HT1080 (cell line): ENCODE measurements at regions not wholly inside any gene's neighbourhood (a gene's known extent, or its start where the extent isn't known, plus 50 kb on each side); places are given as distances from the start of the nearest gene placed in this dataset.

Experiments
- DNase-seq: peaks from one replicate; pipeline ENCODE4 v3.0.0-alpha.2; 2015; ENCODE audit warnings: low read depth

DNA sequence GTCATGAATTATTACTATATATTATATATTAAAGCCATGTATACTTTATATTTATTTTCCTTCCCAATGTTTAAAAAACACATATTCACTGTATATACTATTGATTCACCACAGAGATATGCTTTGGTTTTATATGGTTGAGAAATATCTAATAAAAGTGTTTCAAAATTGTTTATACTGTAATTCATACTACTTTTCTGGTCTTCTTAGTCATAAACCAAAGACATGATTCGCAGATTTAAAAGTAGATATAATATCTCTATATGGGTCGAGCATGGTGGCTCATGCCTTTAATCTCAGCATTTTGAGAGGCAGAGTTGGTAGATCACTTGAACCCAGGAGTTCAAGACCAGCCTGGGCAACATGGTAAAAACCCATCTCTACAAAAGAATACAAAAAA lies 738.4 kb downstream of the USP25 start:
- DNase-seq = no peak

DNA sequence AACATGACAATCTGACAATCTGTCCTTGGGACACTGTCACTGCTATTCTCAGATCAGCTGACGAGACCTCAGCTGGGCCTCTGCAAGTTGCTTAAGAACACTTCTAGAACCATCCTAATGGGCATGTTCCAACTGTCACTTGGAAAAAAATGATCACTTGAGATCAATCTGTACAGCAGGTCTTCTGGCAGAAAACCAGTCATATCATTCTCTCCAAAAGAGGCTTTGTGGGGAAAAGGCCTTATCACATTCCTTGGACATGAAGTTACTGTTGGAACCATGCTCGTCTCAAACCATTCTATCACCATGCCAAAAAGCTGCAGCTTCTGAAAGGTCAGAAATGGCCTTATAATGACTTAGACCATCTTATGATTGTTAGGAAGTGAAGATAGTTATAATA lies 744.2 kb downstream of the USP25 start:
- DNase-seq = no peak

DNA sequence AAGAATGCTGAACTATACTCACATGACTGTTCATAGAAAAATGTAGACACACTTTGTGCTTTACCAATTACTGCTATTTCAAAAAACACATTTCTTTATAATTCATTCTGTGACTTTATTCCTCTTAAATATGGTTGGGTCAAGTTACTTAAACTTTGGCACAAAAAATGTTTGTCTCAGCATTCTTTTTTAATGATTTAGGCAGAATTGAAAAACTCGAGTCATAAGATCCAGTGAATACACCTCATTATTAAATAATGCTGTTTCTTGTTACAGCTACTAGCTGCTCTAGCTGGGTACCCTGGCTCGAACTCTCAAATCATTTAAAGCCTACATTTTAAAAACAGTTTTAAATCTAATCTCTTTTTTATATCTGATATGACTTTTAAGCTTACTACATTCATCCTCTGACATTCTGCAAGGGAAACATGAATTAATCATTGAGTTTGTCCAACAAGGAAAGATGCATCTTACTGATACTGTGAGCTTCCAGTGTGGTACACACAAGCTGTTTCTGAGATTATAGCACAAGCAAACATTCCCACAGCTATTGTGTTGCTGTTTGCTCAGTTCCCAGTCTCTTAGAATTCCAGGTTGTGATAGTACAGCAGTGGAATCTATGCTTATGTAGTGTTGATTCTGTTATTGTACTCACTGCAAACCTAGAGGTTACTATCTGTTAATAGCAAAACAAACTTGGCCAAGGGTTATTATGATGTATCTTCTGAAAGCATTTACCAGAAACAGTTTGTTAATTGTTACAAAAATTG lies 746.5 kb downstream of the USP25 start:
- no peak for DNase-seq

DNA sequence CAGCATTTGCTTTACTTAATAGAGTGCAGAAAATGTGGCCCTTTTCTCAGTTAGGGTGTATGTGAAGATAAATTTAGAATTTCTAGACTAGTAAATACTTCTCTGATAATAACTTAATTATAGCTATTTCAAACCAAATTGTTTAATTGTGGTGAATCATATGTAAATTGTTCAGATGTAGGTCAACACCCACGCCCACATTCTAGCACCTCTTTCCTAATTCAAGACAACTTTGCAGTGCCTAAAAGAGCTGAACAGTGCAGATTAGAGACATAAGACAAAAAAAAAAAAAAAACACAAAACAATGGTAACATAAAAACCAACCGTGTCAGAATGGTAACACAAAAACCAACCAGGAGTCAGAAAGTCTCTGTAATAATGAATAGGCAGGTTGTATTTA lies 758.3 kb downstream of the USP25 start:
- DNase-seq = no peak

DNA sequence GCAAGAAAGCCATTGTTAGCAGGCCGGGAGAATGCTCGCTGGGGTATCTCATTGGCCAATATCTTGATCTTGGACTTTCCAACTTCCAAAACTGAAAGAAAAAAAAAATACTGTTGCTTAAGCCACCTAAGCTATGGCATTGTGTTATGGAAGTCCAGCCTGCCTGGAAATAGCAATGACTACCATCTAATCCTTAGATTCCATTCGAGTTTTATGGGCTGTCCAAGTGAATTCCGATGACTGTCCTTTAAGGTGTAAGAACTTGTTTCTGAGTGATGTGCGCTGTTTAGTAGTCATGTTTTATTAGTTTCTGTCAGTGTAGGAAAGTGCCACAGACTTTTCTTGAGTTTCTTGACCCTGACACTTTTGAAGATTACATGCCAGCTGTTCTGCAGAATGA lies 762.6 kb downstream of the USP25 start:
- no peak for DNase-seq

DNA sequence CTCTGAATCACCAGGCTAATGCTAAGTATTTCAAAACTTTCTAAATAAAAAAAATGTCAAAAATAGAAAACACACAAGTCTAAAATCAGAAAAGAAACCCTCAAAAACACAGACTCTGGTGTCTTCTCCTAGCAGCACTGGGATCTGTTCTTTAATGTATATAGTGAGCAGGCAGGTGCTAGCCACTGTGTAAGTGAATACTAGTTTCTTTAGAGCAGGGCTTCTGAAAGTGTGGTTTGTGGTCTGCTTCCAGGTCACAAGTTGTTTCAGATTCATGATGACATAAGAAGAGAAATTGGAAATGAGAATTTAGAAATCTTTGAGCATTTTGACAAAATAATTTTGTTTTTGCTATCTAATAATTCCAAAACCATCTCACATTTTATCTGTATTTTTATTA lies 763.1 kb downstream of the USP25 start:
- no peak for DNase-seq

DNA sequence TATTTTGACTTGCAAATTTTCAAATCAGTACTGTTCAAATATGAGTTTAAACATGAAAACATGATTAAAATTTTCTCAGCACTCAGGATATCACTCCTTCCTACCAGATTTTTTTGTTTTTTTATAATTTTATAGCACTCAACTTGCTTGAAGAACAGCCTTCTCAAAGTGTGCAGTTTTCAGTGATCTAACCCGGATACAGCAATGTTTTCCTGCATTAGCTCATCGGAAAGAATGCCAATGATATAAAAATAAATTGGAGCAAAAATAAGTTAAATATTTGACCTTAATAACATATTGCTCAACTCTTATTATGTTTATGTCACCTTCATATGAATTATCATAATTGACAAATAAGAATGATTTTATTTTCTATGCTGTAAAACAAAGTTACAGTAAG lies 766.8 kb downstream of the USP25 start:
- no peak for DNase-seq

DNA sequence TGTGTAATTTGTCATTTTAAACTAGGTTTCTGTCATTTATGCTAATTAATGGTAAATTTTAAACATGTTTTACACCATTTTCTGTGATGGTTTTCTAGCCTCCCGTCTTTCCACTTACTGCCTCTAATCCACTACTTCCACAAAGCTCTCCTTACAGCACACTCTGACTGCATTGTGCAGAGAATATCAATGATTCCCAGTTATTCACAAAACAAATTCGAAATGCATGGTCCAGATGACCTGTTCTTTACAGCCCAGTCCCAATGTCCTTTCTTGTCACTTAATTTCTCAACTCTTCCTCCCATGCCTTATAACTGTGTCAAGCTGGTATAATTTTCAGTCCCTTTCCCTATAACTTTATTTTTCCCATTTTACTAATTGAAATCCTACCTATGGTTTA lies 770.5 kb downstream of the USP25 start:
- DNase-seq = no peak

DNA sequence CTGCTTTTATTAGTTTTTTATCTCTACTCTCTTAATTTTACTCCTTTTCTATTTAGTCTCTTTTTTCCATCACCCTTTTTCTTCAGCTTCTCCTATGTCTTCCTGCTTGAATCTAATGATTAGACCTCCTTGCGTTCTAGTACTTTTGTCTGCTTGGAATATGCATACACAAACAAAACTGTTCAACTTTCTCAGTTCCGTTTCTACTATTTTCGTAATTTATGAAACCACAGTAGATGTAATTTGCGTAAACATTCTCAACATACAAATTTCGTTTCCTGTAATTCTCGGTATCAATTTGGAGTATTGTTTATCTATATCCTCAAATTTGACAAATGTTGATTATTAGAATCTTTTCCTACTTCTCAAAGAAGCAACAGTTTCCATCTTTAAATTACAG lies 772.5 kb downstream of the USP25 start:
- no peak for DNase-seq

DNA sequence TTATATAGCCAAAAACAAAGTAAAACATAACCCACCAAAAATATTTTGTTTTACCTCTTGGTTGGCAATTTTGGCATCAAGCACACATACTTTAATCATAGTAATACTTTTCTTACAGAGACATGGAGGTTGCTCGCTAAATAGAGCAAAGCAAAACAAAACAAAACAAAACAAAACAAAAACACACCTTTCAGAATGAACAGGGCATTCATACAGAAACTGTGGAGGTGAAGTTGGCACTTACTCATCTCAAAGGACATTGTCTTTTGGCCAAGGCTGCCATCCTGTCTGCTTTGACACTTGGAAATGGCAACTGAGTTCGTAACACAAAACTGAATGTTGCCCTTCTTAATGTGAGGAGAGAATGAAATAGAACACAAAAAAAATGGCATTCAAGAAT lies 773.1 kb downstream of the USP25 start:
- no peak for DNase-seq

DNA sequence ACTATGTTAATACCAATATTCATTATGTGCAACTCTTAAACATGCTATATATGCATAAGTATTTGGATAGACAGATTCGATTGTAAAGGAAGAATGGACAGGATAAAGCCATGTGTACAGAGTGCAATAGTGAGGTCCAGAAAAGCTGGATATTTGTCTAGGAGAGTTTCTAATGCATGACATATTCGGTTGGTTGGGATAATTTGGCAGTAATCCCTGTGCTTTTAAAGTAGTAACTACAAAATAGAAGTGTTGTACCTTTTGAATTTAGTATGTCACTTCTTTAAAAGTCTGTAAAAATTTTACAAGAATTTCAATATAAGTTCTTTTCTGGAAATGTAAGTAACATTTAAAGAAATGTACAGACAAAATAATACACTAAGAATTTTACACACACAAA lies 774.5 kb downstream of the USP25 start:
- no peak for DNase-seq

DNA sequence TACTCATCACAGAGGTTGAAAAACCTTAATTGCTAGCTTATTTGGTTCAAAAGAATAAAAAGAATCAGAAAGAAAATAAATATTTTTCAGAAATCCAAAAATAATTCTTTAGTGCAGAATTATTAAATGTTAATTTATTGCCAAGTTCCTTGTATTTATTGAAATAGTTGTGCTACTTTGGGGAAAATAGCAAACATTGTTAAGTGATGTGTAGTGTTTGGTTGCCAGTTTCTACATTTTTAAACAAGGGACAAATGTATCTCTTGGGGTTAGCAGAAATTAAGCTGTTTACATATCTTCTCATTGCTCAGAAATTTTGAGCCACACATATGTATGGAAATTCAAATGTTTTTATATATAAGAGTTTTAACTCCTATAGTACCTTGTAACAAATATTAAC lies 775.0 kb downstream of the USP25 start:
- no peak for DNase-seq

DNA sequence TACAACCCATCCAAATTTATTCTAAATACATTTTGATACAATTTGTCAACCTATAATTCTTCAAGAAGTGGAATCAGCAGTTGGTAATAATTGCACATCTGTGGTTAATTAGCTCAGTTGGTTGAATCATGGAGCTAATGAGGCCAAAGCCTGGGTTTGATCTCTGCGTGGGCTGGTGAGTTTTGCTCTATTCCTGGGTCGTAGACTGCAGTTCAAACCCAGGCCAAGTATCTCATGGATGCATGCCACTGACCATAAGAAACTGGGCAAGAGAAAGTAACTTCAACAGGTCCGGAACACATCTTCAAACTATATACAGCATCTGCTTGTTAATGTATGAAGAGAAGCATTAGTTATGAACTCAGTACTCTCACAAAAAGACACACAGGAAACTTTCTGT lies 779.7 kb downstream of the USP25 start:
- no peak for DNase-seq

DNA sequence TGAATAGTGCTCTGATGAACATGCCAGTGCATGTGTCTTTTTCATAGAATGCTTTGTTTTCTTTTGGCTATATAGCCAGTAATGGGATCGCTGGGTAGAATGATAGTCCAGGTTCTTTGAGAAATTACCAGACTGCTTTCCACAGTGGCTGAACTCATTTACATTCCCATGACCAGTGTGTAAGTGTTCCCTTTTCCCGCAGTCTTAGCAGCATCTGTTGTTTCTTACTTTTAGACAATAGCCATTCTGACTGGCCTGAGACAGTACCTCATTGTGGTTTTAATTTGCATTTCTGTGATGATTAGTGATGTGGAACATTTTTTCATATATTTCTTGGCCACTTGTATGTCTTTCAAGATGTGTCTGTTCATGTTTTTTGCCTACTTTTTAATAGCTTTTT lies 784.5 kb downstream of the USP25 start:
- no peak for DNase-seq

DNA sequence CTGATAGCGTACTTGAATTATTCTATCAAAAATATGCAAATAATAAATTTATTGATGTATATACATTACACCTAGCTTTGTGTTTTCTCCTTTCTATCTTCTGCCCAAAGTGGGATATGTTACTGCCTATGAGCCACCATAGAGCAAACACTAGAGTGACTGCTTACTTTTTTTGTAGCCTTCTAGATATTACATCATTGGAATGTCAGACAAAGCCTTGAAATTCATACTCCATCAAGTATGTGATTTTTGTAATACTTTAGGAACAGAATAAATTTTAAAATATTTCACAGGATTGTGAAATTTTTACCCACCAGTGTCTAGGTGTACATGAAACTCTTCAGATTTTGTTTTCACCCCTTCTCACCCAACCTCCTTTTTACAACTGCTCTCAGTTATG lies 787.6 kb downstream of the USP25 start:
- no peak for DNase-seq

DNA sequence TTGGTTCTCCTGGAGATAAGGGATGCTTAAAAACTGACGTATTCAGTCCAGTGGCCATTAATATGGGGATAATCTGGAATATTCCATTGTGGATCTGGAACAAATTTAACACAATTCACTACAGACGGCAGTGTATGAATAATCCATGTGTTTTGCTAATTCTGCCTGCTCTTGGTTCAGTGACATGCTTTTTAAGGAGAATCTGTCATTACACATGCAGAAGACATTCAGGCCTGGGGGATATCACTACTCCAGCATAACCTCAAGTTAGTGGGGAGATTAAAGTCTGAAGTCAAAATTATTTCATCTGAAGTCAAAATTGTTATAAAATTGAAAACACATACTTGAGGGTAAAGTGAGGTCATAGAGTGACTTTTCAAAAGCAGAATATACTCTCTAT lies 789.3 kb downstream of the USP25 start:
- no peak for DNase-seq

DNA sequence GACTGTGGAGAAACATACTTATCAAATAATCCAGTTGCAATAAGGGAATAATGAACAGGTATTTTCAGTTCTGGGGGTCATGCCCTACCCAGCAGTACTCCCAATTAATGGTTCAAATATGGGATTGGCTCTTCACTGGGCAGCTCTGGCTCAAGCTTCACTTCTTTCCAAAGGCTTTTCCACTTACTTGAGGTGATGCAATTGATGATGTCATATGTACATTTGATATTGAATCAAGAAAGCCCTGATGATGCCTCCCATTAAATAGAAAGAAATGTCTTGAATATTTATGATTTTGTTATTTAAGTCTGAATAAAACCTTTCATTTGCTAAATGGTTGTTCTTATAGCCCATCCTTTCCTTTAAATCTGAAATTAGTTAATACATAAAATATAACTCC lies 789.9 kb downstream of the USP25 start:
- no peak for DNase-seq

DNA sequence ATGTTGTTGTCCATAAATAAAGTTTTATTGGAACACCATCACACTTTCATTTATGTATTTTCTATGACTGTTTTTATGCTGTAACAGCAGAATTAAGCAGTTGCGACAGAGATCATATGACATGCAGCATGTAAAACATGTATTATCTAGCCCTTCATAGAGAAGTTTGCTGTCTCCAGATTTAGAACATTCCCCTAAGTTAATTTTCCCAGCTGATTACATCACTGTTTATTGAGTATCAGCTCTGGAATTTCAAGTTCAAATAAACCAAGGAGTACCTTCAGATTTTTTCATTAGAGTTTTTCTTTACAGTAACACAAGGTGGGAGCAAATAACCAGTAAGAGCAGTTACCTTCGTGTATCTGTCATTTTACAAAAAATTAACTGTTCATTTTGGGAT lies 792.8 kb downstream of the USP25 start:
- no peak for DNase-seq

DNA sequence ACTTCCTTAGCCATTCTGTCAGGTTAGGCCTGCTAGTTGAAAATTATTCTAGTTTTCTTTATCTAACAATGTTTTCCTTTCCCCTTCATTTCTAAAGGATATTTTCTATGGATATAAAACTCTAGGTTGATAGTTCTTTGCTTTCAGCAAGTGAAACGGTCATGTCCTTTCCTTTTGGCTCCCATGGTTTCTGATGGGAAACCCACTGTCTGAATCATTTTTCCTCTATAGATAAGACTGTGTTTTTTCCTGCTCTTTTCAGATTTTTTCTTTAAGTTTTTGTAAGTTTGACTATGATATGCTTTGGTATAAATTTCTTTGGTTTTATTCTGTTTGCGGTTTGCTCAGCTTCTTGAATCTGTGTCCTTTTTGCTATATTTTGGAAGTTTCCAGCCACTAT lies 800.9 kb downstream of the USP25 start:
- no peak for DNase-seq

DNA sequence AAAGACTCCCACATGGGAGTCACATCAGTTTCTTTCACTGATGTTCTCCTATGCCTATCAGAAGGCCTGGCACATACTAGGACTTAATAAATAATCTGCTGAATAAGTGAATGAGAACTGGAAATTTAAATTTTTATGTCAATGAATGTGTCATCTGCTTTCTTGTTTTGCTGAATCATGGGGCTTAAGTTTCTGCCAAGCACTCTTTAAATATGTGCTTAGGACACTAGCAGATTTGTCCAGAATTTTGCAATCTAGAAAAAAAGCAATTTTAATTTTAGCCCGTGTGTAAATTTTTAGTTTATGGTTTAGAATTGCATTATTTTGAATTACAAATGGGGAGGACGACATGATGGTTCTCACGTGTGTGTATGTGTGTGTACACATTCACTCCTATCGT lies 803.1 kb downstream of the USP25 start:
- DNase-seq = no peak

DNA sequence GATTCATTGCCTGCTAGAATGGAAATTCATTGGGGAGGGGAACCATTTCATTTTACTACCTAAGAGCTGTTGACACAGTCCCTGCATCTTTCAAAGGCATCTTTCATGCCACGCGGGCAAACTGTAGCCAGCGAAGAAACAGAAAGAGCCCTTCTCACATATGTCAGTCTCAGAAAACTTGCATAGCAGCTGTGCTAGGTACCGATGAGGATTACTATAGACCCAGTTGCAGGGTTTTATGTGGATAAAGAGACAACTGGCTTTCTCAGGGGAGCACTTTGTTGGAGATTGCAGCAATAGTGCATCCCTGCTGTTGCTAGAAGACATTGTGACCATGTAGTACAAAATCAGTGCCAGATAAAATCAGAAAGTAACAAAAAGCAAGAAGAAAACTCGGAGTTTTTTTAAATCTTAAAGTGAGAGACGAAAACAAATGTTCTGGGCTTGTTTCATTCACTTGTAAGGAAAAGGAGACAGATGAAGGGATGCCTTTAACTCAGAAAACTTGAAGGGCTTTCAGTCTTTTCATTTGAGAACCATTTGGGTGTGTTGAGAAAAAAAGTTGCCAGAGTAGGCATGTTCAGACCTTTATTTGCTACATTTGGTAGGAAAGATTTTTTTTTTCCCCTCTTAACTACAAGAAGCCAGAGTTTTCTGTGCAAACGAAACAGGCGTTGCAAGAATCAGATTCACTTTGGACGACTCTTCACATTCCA lies 804.1 kb downstream of the USP25 start:
- DNase-seq = no peak

DNA sequence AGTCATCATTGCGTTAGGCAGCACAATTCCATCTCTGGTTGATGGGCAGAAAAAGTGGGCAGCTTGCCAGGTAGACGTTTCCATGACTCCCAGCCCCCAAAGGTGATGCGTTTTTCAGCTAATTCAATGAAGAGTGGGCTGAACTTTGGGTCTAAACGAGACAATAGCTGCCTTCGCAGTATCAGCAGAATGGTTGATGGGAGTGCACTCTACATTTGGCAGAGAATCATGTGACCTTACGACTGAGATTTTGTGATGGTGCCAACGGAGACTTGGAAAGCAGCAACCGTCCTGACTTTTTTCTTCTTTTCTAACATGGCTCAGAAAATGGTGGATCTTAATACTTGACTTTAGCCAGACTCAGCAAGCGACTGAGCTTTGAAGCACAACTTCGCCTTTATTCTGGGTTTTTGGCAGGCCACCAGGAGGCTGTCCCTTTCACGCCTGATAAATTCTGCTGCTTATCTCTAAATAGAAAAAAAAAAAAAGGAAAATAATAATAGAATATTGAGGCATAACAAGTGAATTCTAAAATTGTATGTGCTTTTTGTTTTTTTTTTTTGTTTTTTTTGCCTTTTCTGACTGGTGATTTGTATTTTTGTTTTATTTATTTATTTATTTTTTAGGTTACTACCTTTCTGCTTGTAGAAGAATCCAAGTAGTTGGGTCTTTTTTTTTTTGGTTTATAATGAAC lies 804.8 kb downstream of the USP25 start:
- DNase-seq = peak; percentile 28

DNA sequence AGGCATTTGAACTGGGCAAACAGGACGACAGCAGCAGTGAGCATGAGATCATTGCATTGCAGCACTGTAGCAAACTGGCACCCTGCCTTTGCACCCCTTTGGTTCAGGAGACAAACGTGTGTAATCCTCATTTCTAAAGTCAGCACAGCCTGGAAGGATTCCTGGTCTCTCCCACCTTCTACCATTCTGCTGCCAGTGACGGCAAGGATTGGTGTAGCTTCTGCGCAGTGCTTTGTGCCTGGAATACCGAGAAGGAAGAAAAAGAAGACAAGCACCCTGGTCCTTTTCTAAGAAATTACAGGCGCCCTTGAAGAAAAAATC lies 805.3 kb downstream of the USP25 start:
- DNase-seq = peak; percentile 56
